Umbilical cord (tissue), 1 donor: ENCODE measurements at regions not wholly inside any gene's neighbourhood (a gene's known extent, or its start where the extent isn't known, plus 50 kb on each side); places are given as distances from the start of the nearest gene placed in this dataset.

Experiments used
- DNase-seq: peaks from one replicate; pipeline ENCODE4 v3.0.0-alpha.2; 2015; ENCODE audit warnings: low spot score

GRCh38 chr6:79307321-79308036 is 73.0 kb upstream of the HMGN3 start:
- no peak for DNase-seq

DNA sequence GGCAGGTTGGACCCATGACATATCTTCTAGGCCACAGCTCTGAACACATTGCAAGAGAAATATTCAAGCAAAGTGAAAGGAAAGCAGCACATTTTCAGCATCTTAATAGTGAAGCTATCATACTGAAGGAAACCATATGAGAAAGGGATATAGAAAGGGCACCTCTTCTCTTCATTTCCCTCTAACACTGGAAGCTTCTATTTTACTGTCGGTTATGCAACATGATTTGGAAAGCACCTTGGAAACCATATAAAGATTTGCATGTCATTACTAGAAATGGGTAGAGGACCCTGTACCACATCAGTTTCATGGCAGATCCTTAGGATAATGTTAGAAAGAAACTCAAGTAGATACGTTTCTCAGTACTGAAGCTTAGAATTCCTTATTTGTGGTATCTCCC is 70.5 kb upstream of the HMGN3 start:
- DNase-seq = no peak

GRCh38 chr6:79302341-79302740 is 67.9 kb upstream of the HMGN3 start:
- DNase-seq = no peak

GRCh38 chr6:79301290-79301689 is 66.8 kb upstream of the HMGN3 start:
- DNase-seq = no peak

DNA sequence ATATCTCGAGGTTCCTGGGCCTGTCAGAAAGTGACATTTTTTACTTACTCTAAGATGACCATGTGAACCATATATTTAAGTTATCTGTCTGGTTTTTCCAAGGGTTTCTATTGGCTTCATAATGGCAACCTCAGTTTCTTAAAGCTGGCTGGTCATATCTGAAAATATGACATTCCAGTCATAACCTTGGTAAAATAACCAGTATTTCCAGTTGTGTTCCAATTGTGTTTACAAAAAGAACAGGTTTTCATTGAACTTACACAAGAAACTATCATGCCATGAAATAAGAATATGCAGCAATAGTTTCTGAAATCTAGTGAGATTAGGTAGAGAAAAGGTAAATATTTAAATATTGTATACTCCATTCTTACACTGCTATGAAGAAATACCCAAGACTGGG is 61.7 kb upstream of the HMGN3 start:
- no peak for DNase-seq
